ENCODE measurements at regions not wholly inside any gene's neighbourhood (a gene's known extent, or its start where the extent isn't known, plus 50 kb on each side); places are given as distances from the start of the nearest gene placed in this dataset.
"Not testable (repeated sequence)": the region's sequence is repeated elsewhere in the genome, so short reads cannot be mapped to it uniquely, and the experiment has no call there.

DNA sequence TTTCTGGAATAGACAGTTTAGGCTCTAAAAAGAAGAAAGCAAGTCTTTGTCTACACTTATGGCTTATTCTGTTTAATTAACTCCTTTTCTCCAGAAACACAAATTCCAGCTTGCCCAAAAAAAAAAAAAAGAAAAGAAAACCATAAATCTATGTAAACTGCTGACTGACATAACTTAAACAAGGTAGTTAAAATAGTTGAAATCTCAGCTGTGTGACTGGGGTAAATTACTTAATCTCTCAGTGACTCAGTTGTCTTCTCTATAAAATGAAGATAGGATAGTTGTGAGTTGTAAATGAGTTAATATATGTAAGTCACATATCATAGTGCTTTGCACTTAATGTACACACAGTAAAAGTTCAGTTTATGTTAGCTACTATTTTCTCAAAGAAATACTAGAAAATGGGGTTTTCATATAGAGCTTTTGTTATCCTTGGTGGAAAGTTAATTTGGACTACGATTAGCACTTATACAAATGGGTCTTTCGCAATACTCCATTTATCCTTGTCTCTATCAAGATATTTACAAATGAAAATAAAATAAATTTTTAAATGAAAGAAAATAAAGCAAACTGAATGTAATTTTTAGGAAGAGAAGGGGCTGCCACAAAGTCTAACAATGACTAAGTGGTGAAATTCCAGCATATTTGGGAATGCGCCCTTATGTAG lies 200.9 kb downstream of the MBL2 start:
- peaks cover 0 to 4% (median 0%) of the 10 kb centered on the region in 3 donors for H3K27me3 ChIP-seq (ENCODE audit: control insufficient read depth in 3 of 3, insufficient read depth in 3 of 3, low read length in 3 of 3)
- 91 to 94% (median 93%) methylated on average over 3 of the region's 3 CpGs for WGBS, 3 donors
- no peaks in the 10 kb centered on the region for H3K4me1 ChIP-seq (ENCODE audit: control insufficient read depth in 3 of 3, insufficient read depth in 2 of 3, low read depth in 1 of 3, low read length in 2 of 3)
- H3K9me3 ChIP-seq (ENCODE audit: control insufficient read depth in 2 of 2, insufficient read depth in 1 of 2, low read depth in 1 of 2, low read length in 1 of 2) = no peaks in the 10 kb centered on the region
- no peak overlapping the region for H3K27ac ChIP-seq (ENCODE audit: low read depth in 1 of 3, low read length in 2 of 3)
- no peaks in the 10 kb centered on the region for H3K36me3 ChIP-seq (ENCODE audit: control insufficient read depth in 3 of 3, insufficient read depth in 2 of 3, low read depth in 1 of 3, low read length in 3 of 3)
- H3K4me3 ChIP-seq (ENCODE audit: low read depth in 1 of 3, low read length in 3 of 3) = no peak overlapping the region
- FAIRE-seq (no peak), DNase-seq (no peak)

DNA sequence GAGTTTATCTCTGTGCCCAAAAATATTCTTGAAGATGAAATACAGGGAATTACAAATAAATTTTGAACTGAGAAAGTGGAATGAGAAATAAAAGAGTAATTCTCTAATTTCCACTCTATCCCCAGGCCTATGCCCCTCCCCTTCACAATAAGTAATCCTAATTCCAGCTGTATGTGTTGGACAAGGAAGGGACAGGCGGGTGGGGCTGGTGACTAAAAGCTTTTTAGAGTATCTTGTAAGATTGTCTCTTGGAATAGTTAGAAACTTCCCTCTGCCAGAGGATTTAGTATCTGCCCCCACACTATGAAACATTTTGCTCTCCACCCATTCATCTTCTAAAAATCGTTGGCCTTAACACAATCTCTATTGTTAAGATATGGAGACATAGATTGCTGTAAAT lies 199.2 kb downstream of the MBL2 start:
- WGBS, 3 donors = 32 to 56% (median 47%) methylated on average over 2 of the region's 2 CpGs
- Histone ChIP-seq H3K36me3 (ENCODE audit: control insufficient read depth in 3 of 3, insufficient read depth in 2 of 3, low read depth in 1 of 3, low read length in 3 of 3) (no peaks in the 10 kb centered on the region), H3K4me3 (ENCODE audit: low read depth in 1 of 3, low read length in 3 of 3) (no peak overlapping the region), H3K9me3 (ENCODE audit: control insufficient read depth in 2 of 2, insufficient read depth in 1 of 2, low read depth in 1 of 2, low read length in 1 of 2) (no peaks in the 10 kb centered on the region), H3K27me3 (ENCODE audit: control insufficient read depth in 3 of 3, insufficient read depth in 3 of 3, low read length in 3 of 3) (peaks cover 0 to 4% (median 0%) of the 10 kb centered on the region in 3 donors), H3K27ac (ENCODE audit: low read depth in 1 of 3, low read length in 2 of 3) (no peak overlapping the region), H3K4me1 (ENCODE audit: control insufficient read depth in 3 of 3, insufficient read depth in 2 of 3, low read depth in 1 of 3, low read length in 2 of 3) (no peaks in the 10 kb centered on the region)
- FAIRE-seq (no peak), DNase-seq (no peak)

DNA sequence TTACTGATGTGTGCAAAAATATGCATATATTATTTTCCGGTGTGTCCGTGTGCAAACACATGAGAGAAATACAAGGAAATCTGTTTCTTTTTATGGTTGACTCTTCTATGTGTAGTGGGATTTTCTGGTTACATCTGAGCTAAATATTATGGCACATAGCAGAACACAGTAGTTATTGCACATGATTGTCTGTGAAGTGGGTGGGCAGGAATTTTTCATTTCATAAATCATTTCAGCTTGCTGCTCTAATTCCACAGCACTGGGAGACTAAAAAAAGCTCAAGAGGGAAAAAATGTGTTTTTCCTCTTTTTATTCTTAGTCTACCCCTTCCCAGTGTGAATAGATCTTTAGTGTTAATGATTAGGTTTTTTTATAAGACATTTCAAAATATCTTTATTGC lies 197.9 kb downstream of the MBL2 start:
- Histone ChIP-seq H3K36me3 (ENCODE audit: control insufficient read depth in 3 of 3, insufficient read depth in 2 of 3, low read depth in 1 of 3, low read length in 3 of 3) (no peaks in the 10 kb centered on the region), H3K9me3 (ENCODE audit: control insufficient read depth in 2 of 2, insufficient read depth in 1 of 2, low read depth in 1 of 2, low read length in 1 of 2) (no peaks in the 10 kb centered on the region), H3K4me3 (ENCODE audit: low read depth in 1 of 3, low read length in 3 of 3) (no peak overlapping the region), H3K4me1 (ENCODE audit: control insufficient read depth in 3 of 3, insufficient read depth in 2 of 3, low read depth in 1 of 3, low read length in 2 of 3) (no peaks in the 10 kb centered on the region), H3K27ac (ENCODE audit: low read depth in 1 of 3, low read length in 2 of 3) (no peak overlapping the region), H3K27me3 (ENCODE audit: control insufficient read depth in 3 of 3, insufficient read depth in 3 of 3, low read length in 3 of 3) (no peaks in the 10 kb centered on the region)
- no peak for DNase-seq
- WGBS, 3 donors = 83 to 98% (median 83%) methylated on average over 2 of the region's 2 CpGs
- no peak for FAIRE-seq

DNA sequence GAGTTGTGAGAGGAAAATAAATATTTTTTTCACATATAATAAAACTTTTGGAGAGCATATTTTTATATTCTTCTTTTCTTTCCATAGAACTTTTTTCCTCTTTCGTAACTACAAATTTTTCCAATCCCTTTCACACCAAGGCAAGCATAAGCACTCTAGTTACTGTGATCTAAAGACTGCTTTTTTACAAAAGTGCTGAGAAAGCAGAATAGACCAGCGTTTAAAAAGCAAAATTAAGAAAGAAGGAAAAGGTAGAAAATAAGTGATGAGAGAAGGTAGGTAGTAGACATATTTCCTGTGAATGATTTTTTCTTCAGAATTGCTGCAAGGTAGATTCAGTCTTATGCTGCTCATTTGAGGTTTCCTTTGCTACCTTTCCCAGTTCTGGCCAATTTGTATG lies 195.5 kb downstream of the MBL2 start:
- FAIRE-seq (no peak), DNase-seq (no peak)
- Histone ChIP-seq H3K4me3 (ENCODE audit: low read depth in 1 of 3, low read length in 3 of 3) (no peak overlapping the region), H3K27ac (ENCODE audit: low read depth in 1 of 3, low read length in 2 of 3) (no peak overlapping the region), H3K4me1 (ENCODE audit: control insufficient read depth in 3 of 3, insufficient read depth in 2 of 3, low read depth in 1 of 3, low read length in 2 of 3) (no peaks in the 10 kb centered on the region), H3K27me3 (ENCODE audit: control insufficient read depth in 3 of 3, insufficient read depth in 3 of 3, low read length in 3 of 3) (no peaks in the 10 kb centered on the region), H3K36me3 (ENCODE audit: control insufficient read depth in 3 of 3, insufficient read depth in 2 of 3, low read depth in 1 of 3, low read length in 3 of 3) (no peaks in the 10 kb centered on the region), H3K9me3 (ENCODE audit: control insufficient read depth in 2 of 2, insufficient read depth in 1 of 2, low read depth in 1 of 2, low read length in 1 of 2) (peaks cover 0 to 6% of the 10 kb centered on the region in 2 donors)
- whole genome bisulfite sequencing, 3 donors = 77 to 87% (median 86%) methylated on average over 2 of the region's 2 CpGs

DNA sequence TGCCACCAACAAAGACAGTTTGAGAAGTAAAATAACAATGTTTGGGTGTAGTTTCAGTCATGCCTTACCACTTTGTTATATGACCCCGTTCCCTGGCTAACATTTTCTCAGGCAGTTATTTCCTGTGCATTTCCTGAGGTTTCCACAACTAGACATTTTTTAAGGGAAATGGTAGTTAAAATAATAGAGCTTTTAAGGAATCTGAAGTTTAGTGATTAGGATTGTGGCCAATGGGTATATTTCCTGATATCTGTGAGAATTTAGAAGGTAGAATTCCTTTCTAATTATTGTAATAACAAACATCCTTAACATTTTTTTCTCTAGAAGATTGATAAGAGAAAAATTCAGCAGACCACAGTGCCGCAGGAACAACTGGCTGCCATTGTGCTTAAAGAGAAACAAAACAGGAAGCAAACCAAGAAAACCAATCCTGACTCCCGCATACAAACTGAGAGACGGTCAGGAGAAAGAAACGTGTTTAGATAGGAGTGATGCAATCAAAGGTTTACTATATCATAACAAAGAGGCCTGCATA lies 193.6 kb downstream of the MBL2 start:
- no peak overlapping the region for H3K27ac ChIP-seq (ENCODE audit: low read depth in 1 of 3, low read length in 2 of 3)
- H3K4me1 ChIP-seq (ENCODE audit: control insufficient read depth in 3 of 3, insufficient read depth in 2 of 3, low read depth in 1 of 3, low read length in 2 of 3) = no peaks in the 10 kb centered on the region
- 37 to 57% (median 46%) methylated on average over 5 of the region's 5 CpGs for WGBS, 3 donors
- peaks cover 0 to 9% of the 10 kb centered on the region in 2 donors for H3K9me3 ChIP-seq (ENCODE audit: control insufficient read depth in 2 of 2, insufficient read depth in 1 of 2, low read depth in 1 of 2, low read length in 1 of 2)
- no peaks in the 10 kb centered on the region for H3K36me3 ChIP-seq (ENCODE audit: control insufficient read depth in 3 of 3, insufficient read depth in 2 of 3, low read depth in 1 of 3, low read length in 3 of 3)
- DNase-seq = no peak
- H3K27me3 ChIP-seq (ENCODE audit: control insufficient read depth in 3 of 3, insufficient read depth in 3 of 3, low read length in 3 of 3) = no peaks in the 10 kb centered on the region
- no peak for FAIRE-seq
- H3K4me3 ChIP-seq (ENCODE audit: low read depth in 1 of 3, low read length in 3 of 3) = no peak overlapping the region

DNA sequence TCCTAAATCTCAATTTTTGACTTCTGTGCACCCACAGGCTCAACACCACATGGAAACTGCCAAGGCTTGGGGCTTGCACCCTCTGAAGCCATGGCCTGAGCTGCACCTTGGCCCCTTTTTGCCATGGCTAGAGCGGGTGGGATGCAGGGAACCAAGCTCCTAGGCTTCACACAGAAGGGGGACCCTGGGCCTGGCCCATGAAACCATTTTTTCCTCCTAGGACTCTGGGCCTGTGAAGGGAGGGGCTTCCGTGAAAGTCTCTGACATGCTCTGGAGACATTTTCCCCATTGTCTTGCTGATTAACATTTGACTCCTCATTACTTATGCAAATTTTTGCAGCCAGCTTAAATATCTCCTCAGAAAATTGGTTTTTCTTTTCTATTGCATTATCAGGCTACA lies 190.9 kb downstream of the MBL2 start:
- H3K27me3 ChIP-seq (ENCODE audit: control insufficient read depth in 3 of 3, insufficient read depth in 3 of 3, low read length in 3 of 3); H3K4me1 ChIP-seq (ENCODE audit: control insufficient read depth in 3 of 3, insufficient read depth in 2 of 3, low read depth in 1 of 3, low read length in 2 of 3); H3K9me3 ChIP-seq (ENCODE audit: control insufficient read depth in 2 of 2, insufficient read depth in 1 of 2, low read depth in 1 of 2, low read length in 1 of 2); DNase-seq; H3K4me3 ChIP-seq (ENCODE audit: low read depth in 1 of 3, low read length in 3 of 3); H3K36me3 ChIP-seq (ENCODE audit: control insufficient read depth in 3 of 3, insufficient read depth in 2 of 3, low read depth in 1 of 3, low read length in 3 of 3); H3K27ac ChIP-seq (ENCODE audit: low read depth in 1 of 3, low read length in 2 of 3); FAIRE-seq: not testable (repeated sequence)
- 69 to 83% (median 76%) methylated on average over 2 of the region's 2 CpGs for WGBS, 3 donors

DNA sequence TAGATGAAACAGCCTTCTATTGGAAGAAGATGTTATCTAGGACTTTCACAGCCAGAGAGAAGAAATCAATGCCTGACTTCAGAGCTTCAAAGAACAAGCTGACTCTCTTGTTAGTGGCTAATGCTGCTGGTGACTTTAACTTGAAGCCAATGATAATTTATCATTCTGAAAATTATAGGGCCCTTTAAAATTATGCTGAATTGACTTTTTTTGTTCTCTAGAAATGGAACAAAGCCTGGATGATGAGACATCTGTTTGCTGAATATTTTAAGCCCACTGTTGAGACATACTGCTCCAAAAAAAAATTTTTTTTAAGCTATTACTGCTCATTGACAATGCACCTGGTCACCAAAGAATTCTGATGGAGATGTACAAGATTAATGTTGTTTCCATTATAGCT lies 189.2 kb downstream of the MBL2 start:
- Histone ChIP-seq H3K27me3 (ENCODE audit: control insufficient read depth in 3 of 3, insufficient read depth in 3 of 3, low read length in 3 of 3) (no peaks in the 10 kb centered on the region), H3K9me3 (ENCODE audit: control insufficient read depth in 2 of 2, insufficient read depth in 1 of 2, low read depth in 1 of 2, low read length in 1 of 2) (peaks cover 0 to 11% of the 10 kb centered on the region in 2 donors)
- no peak for DNase-seq

DNA sequence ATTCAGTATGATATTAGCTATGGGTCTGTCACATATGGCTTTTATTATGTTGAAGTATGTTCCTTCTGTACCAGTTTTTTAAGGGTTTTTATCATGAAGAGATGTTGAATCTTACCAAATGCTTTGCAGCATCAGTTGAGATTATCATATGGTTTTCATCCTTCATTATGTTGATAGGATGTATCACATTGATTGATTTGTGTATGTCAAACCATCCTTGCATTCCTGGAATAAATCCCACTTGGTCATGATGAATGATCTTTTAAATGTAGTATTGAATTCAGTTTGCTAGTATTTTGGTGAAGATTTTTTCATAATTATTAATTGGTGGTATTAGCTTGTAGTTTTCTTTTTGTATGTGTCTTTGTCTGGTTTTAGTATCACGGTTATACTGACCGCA lies 185.9 kb downstream of the MBL2 start:
- Histone ChIP-seq H3K27ac (ENCODE audit: low read depth in 1 of 3, low read length in 2 of 3) (no peak overlapping the region), H3K4me1 (ENCODE audit: control insufficient read depth in 3 of 3, insufficient read depth in 2 of 3, low read depth in 1 of 3, low read length in 2 of 3) (no peaks in the 10 kb centered on the region), H3K36me3 (ENCODE audit: control insufficient read depth in 3 of 3, insufficient read depth in 2 of 3, low read depth in 1 of 3, low read length in 3 of 3) (no peaks in the 10 kb centered on the region), H3K9me3 (ENCODE audit: control insufficient read depth in 2 of 2, insufficient read depth in 1 of 2, low read depth in 1 of 2, low read length in 1 of 2) (peaks cover 0 to 6% of the 10 kb centered on the region in 2 donors), H3K27me3 (ENCODE audit: control insufficient read depth in 3 of 3, insufficient read depth in 3 of 3, low read length in 3 of 3) (no peaks in the 10 kb centered on the region), H3K4me3 (ENCODE audit: low read depth in 1 of 3, low read length in 3 of 3) (no peak overlapping the region)
- WGBS, 3 donors = 78 to 98% (median 95%) methylated on average over 2 of the region's 2 CpGs
- FAIRE-seq (no peak), DNase-seq (no peak)

More for the DNA sequence above, 189.2 kb downstream of the MBL2 start:
- Histone ChIP-seq H3K27ac (ENCODE audit: low read depth in 1 of 3, low read length in 2 of 3) (no peak overlapping the region), H3K36me3 (ENCODE audit: control insufficient read depth in 3 of 3, insufficient read depth in 2 of 3, low read depth in 1 of 3, low read length in 3 of 3) (no peaks in the 10 kb centered on the region), H3K4me3 (ENCODE audit: low read depth in 1 of 3, low read length in 3 of 3) (no peak overlapping the region), H3K4me1 (ENCODE audit: control insufficient read depth in 3 of 3, insufficient read depth in 2 of 3, low read depth in 1 of 3, low read length in 2 of 3) (no peaks in the 10 kb centered on the region)
- FAIRE-seq = no peak
